HL-60/S4 (cell line): ENCODE measurements at regions not wholly inside any gene's neighbourhood (a gene's known extent, or its start where the extent isn't known, plus 50 kb on each side); places are given as distances from the start of the nearest gene placed in this dataset.

Experiments used
- in situ Hi-C: fragments of 300-500 bp; cut with MboI; formaldehyde crosslinking; loops from 2 replicates; pipeline ENCODE4 v1.14.3; 2022; ENCODE audit warnings: low sequenced_read_pairs

- in situ Hi-C loops: no loop called here
These were observed 271.1 kb upstream of the CLEC14A start for GRCh38 chr14:38526826-38527501.

DNA sequence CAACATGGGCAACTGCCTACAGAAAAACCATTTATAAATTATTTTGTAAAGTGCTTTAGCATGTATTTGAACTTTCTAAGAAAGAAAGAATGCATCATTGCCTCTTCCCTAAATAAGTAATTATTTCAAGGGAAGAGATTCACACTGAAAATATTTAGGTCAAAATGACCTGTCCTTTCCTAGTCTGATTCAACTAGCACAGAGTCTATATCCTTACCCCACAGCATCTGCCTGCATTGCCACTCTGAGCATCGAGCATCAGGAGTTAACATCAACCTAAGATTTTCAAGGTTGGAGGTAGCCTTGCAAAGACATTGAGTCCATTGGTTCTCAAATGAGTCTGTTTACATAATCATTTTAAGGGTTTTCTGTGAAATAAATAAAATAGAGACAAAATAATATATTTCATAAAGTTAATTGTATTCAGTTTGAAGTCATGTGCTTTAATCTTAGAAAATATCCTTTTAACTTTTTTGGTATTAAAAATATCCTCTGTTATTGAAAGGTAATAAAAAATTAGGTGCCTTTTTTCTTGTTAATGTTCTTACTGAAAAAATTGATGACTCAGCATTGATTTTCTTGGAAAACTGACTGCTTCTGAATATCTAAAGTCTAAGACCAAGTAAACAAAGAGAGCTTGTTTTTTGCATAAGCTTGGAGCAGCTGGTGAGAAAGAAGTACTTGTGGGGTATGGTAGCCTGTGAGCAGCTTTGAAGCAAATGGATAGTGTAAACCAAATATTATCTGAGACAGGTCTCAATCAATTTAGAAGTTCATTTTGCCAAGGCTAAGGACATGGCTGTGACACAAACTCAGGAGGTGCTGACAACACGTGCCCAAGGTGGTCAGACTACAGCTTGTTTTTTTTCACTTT, 269.0 kb upstream of the CLEC14A start:
- in situ Hi-C loops: no loop called here

DNA sequence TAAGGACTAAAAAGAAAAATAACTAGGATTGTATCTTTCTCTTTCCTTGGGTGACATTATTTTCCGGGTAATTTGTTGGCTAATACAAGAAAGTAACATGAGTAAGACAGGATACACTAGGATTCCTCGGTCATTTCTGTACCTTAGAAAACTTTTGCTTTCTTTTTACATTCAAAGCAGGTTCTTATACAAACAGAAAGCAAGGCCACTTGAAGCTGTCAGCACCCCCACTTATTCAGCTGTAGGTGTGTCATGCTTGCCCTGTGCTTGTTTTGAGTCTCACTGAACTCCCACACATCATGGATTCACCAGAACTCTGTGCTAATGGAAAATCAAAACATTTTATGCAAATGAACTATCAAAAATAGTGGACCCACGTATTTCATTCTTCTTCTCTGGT, 266.8 kb upstream of the CLEC14A start:
- in situ Hi-C loops: no loop called here

DNA sequence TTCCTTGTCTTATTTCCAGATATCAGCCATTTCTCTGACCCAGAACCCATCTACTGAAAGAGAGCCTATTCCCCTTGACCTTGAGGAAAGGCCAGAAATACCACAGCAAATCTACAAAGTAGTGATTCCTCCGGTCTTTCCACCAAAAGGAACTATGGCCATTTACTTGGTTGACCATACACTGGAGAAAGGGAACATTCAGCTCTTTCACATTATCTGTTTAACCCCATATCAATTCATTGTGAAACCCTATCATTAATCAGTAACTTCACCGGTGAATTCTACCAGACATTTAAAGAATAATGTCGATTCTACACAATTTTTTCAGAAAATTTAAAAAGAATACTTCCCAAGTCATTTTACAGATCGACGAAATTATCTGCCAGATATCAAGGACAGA, 265.7 kb upstream of the CLEC14A start:
- in situ Hi-C loops: no loop called here

GRCh38 chr14:38517426-38517825, 261.5 kb upstream of the CLEC14A start:
- in situ Hi-C loops: no loop called here

- in situ Hi-C loops: no loop called here
These were observed 256.3 kb upstream of the CLEC14A start for GRCh38 chr14:38512236-38512635.

- in situ Hi-C loops: no loop called here
These were observed 251.4 kb upstream of the CLEC14A start for GRCh38 chr14:38507299-38507698.

GRCh38 chr14:38505973-38506249, 250.0 kb upstream of the CLEC14A start:
- in situ Hi-C loops: no loop called here

- in situ Hi-C loops: no loop called here
These were observed 249.5 kb upstream of the CLEC14A start for GRCh38 chr14:38505221-38505972.

DNA sequence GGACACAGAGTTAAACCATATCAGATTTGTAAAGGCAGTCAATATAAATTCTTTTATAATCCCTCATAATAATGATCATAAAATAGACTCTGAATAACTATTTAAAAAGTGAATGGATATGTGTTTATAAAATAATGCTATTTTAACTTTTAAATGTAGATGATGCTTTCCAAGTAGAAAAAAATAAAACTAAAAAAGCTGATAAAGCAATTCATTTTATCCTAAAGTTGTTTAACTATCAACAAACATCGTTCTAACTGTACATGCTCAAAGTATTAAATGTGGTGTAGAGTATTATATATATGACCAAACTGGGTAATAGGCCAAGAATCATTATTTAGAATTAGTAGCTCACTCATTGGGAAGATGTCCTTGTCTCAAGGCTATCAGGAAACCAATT, 248.3 kb upstream of the CLEC14A start:
- in situ Hi-C loops: no loop called here

- in situ Hi-C loops: no loop called here
These were observed 246.3 kb upstream of the CLEC14A start for GRCh38 chr14:38502239-38502638.

- in situ Hi-C loops: no loop called here
These were observed 244.2 kb upstream of the CLEC14A start for GRCh38 chr14:38500125-38500524.

DNA sequence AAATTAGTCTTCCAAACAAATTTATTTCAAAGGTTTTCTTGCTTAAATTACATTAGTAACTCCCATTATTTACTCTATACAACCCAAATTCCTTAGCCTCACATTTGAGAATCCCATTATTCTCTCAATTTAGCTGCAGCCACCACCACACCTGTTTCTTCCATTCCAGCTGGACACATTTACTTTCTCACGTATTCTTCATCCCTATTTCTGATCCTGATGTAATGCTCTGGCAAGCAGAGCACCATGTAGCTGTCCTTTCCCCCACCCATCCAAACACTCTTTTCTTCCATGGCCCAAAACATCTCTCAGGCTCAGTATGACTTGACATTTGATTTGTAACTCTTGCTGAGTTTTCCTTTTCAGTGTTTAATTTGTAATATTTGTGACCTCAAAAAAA, 240.2 kb upstream of the CLEC14A start:
- in situ Hi-C loops: no loop called here

GRCh38 chr14:38490273-38490672, 234.4 kb upstream of the CLEC14A start:
- in situ Hi-C loops: no loop called here

GRCh38 chr14:38485026-38485425, 229.1 kb upstream of the CLEC14A start:
- in situ Hi-C loops: no loop called here

DNA sequence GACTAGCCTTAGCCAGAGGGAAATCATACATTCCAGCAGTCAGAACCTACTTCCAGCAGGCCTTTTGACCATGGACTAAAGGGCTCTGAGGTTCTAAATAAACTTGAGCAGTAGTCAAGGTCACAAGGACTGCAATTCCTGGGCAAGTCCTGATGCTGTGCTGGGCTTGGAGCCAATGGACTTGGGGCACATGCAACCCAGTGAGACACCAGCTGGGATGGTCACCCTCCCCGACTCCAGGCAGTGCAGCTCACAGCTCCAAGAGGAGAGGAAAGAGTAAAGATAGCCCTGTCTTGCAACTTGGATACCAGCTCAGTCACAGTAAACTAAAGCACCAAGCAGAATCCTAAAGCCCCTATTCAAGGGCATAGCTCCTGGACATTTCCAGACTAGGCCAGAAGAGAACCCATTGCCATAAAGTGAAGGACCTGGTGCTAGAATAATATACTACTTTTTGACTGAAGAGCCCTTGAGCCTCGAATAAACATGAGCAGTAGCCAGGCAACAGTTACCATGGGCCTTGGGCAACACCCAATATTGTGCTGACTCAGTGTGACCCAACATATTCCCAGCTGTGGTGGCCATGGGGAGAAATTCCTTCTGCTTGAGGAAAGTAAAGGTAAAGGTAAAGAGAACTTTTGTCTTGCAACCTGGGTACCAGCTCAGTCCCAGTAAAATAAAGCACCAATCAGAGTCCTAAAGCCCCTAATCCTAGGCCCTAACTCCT, 226.2 kb upstream of the CLEC14A start:
- in situ Hi-C loops: no loop called here

- in situ Hi-C loops: no loop called here
These were observed 213.3 kb upstream of the CLEC14A start for GRCh38 chr14:38469156-38469555.

GRCh38 chr14:38442208-38442607, 186.3 kb upstream of the CLEC14A start:
- in situ Hi-C loops: no loop called here

DNA sequence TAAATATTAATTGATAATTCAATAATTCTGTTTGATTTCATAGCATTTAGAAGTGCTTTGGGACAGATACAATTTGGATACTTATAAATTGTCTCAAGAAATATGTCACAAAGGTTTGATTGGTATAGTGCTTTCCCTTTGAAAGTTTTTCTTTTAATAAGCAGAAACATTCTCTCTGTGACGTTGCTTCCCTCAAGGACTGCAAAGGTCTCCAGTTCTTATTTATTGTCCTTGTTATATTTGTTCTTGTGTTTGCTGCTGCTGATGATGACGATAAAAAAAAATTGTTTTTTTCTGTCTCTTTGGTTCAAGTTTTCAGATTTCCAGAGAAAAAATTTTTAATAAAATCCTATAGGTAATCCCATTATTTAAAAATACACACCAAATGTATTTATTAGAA, 176.3 kb upstream of the CLEC14A start:
- in situ Hi-C loops: no loop called here

GRCh38 chr14:38431156-38431555, 175.3 kb upstream of the CLEC14A start:
- in situ Hi-C loops: no loop called here

DNA sequence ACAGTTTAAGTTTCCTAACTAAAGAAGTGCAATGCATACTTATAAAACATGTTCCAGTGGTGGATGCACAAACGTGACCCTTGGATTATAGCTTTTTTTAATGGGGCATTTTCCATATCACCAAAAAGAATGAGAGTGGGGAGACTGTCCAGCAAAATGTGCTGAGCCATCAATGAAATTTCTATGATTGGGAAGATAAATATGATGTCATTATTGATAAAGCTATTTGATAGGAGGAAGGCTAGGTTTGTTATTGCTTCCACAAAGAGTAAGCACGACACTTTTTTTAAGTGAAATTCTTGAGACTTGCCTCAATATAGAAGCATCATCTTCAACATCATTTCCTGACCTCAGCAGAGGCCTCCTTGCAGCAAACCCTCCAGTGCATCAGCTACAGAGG, 174.6 kb upstream of the CLEC14A start:
- in situ Hi-C loops: no loop called here
